ENCODE measurements at regions not wholly inside any gene's neighbourhood (a gene's known extent, or its start where the extent isn't known, plus 50 kb on each side); places are given as distances from the start of the nearest gene placed in this dataset.

- no peak for TF ChIP-seq CTCF (IDR thresholded peaks at IDR 0.05; ENCODE audit: unreplicated experiment)
- H3K4me3 Mint-ChIP-seq, result no peak overlapping the region
- DNase-seq (ENCODE audit: low spot score in 2 of 2, unreplicated experiment in 2 of 2), result no peak
- peaks cover 12% of the 10 kb centered on the region for H3K27me3 Mint-ChIP-seq (ENCODE audit: low read depth)
- H3K9me3 Mint-ChIP-seq, result no peaks in the 10 kb centered on the region
- no peaks in the 10 kb centered on the region for H3K36me3 Mint-ChIP-seq
- no peak overlapping the region for H3K27ac Mint-ChIP-seq
- peaks cover 2% of the 10 kb centered on the region for H3K4me1 Mint-ChIP-seq
Observed at GRCh38 chr3:67897351-67898336, 243.2 kb upstream of the SUCLG2 start.

DNA sequence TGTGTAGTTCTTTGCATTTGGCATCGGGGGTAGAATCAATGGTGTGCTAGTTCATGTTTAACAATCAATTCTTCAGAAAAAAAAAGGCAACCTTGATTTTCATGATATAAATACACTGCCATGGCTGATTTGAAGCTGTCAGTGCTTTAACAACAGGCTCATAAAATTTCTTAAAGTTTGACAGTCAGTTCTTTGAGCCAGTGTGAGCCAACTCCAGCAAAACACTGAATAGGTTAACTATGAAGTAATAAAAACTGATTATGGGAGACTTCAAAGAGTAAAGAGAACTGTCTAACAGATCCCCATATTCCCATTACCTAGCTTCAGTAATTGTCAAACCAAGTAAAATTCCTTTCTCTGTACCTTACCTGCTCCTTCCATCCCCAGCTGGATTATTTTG is 241.7 kb upstream of the SUCLG2 start:
- H3K9me3 Mint-ChIP-seq, result peaks cover 5% of the 10 kb centered on the region

DNA sequence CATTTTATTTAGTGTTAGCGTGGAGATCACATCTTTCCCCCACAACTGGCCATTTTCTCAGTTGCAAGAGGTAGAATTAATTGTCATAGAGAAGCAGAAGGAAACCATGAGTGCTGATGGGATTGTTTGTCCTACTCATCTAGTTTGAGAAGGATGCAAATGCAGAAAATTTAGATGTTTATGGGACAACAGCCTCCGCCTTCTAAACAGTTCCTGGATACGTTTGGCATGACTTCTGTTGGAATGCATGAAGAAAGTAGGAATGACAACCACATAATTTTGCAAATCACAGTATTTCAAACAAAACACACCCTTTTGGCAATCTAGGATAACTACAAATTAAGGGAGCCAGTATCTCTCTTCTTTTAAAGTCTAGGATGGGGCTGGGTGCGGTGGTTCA is 240.1 kb upstream of the SUCLG2 start:
- no peak overlapping the region for H3K27ac Mint-ChIP-seq
- H3K9me3 Mint-ChIP-seq, result peaks cover 19% of the 10 kb centered on the region
- no peak overlapping the region for H3K4me3 Mint-ChIP-seq
- no peak for TF ChIP-seq CTCF (IDR thresholded peaks at IDR 0.05; ENCODE audit: unreplicated experiment)
- H3K4me1 Mint-ChIP-seq, result peaks cover 2% of the 10 kb centered on the region
- H3K36me3 Mint-ChIP-seq, result peaks cover 9% of the 10 kb centered on the region
- H3K27me3 Mint-ChIP-seq (ENCODE audit: low read depth), result peaks cover 12% of the 10 kb centered on the region
- no peak for DNase-seq (ENCODE audit: low spot score in 2 of 2, unreplicated experiment in 2 of 2)

More for the DNA sequence above, 241.7 kb upstream of the SUCLG2 start:
- Mint-ChIP-seq H3K36me3 (peaks cover 1% of the 10 kb centered on the region), H3K4me3 (no peak overlapping the region), H3K27ac (no peak overlapping the region), H3K4me1 (peaks cover 2% of the 10 kb centered on the region), H3K27me3 (ENCODE audit: low read depth) (peaks cover 12% of the 10 kb centered on the region)
- no peak for DNase-seq (ENCODE audit: low spot score in 2 of 2, unreplicated experiment in 2 of 2)
- TF ChIP-seq CTCF (IDR thresholded peaks at IDR 0.05; ENCODE audit: unreplicated experiment), result no peak

- H3K36me3 Mint-ChIP-seq, result peaks cover 1% of the 10 kb centered on the region
- H3K27me3 Mint-ChIP-seq (ENCODE audit: low read depth), result peaks cover 6% of the 10 kb centered on the region
- peaks cover 12% of the 10 kb centered on the region for H3K9me3 Mint-ChIP-seq
- H3K4me1 Mint-ChIP-seq, result peaks cover 22% of the 10 kb centered on the region
- no peak for DNase-seq (ENCODE audit: low spot score in 2 of 2, unreplicated experiment in 2 of 2)
- TF ChIP-seq CTCF (IDR thresholded peaks at IDR 0.05; ENCODE audit: unreplicated experiment), result no peak
- H3K4me3 Mint-ChIP-seq, result no peak overlapping the region
- no peak overlapping the region for H3K27ac Mint-ChIP-seq
Observed at GRCh38 chr3:67884345-67884744, 229.9 kb upstream of the SUCLG2 start.

- H3K36me3 Mint-ChIP-seq, result peaks cover 1% of the 10 kb centered on the region
- H3K4me1 Mint-ChIP-seq, result peaks cover 22% of the 10 kb centered on the region
- DNase-seq (ENCODE audit: low spot score in 2 of 2, unreplicated experiment in 2 of 2), result no peak
- H3K27ac Mint-ChIP-seq, result no peak overlapping the region
- no peak for TF ChIP-seq CTCF (IDR thresholded peaks at IDR 0.05; ENCODE audit: unreplicated experiment)
- H3K9me3 Mint-ChIP-seq, result peaks cover 9% of the 10 kb centered on the region
- peaks cover 6% of the 10 kb centered on the region for H3K27me3 Mint-ChIP-seq (ENCODE audit: low read depth)
- no peak overlapping the region for H3K4me3 Mint-ChIP-seq
Observed at GRCh38 chr3:67883766-67884165, 229.4 kb upstream of the SUCLG2 start.

Measured in mesothelial cell of epicardium (in vitro differentiated cells).